Thymus (tissue), 11 donors: ENCODE measurements at regions not wholly inside any gene's neighbourhood (a gene's known extent, or its start where the extent isn't known, plus 50 kb on each side); places are given as distances from the start of the nearest gene placed in this dataset.

Experiments used
- DNase-seq, 9 donors: peaks; one replicate each; pipeline ENCODE4 v3.0.0-alpha.2; 2013; ENCODE audit warnings: low spot score in 9 of 9, low read depth in 6 of 9, missing footprints in 1 of 9
- H3K27ac ChIP-seq, 2 donors: one replicate each; pipeline ENCODE4 v1.5.1; 2013; ENCODE audit warnings: control low read depth in 1 of 2, low read depth in 1 of 2, low read length in 1 of 2, mild to moderate bottlenecking in 1 of 2, moderate library complexity in 1 of 2
- H3K27me3 ChIP-seq, 2 donors: one replicate each; pipeline ENCODE4 v1.5.1; 2013; ENCODE audit warnings: low read length in 1 of 2; ENCODE audit not compliant: control insufficient read depth in 2 of 2, insufficient read depth in 1 of 2
- H3K36me3 ChIP-seq, 2 donors: one replicate each; pipeline ENCODE4 v1.5.1; 2013; ENCODE audit warnings: low read length in 1 of 2, mild to moderate bottlenecking in 1 of 2, moderate library complexity in 1 of 2; ENCODE audit not compliant: control insufficient read depth in 2 of 2, insufficient read depth in 2 of 2
- H3K4me1 ChIP-seq, 2 donors: one replicate each; pipeline ENCODE4 v1.5.1; 2013; ENCODE audit warnings: low read length in 2 of 2; ENCODE audit not compliant: control insufficient read depth in 2 of 2, insufficient read depth in 2 of 2
- H3K4me3 ChIP-seq, 2 donors: one replicate each; pipeline ENCODE4 v1.5.1; 2013; ENCODE audit warnings: low read length in 2 of 2, control low read depth in 1 of 2, mild to moderate bottlenecking in 1 of 2
- H3K9me3 ChIP-seq, 2 donors: one replicate each; pipeline ENCODE4 v1.5.1; 2013; ENCODE audit warnings: low read length in 1 of 2, mild to moderate bottlenecking in 1 of 2; ENCODE audit not compliant: control insufficient read depth in 2 of 2, insufficient read depth in 1 of 2
- WGBS: extraction: QIAGEN DNeasy Blood & Tissue Kit; methylation state at CpG from one replicate; pipeline ENCODE4 v1.1.7; 2013; 5-methylcytosine and 5-hydroxymethylcytosine counted together
- donor health status: healthy.

GRCh38 chr16:52787709-52788108, 240.8 kb upstream of the TOX3 start:
- WGBS, result 67% methylated on average over 3 of the region's 3 CpGs

GRCh38 chr16:52786091-52786490, 239.1 kb upstream of the TOX3 start:
- H3K36me3 ChIP-seq, result no peaks in the 10 kb centered on the region
- H3K4me3 ChIP-seq, result no peak overlapping the region
- 74% methylated on average over 3 of the region's 3 CpGs for WGBS
- no peaks in the 10 kb centered on the region for H3K27me3 ChIP-seq
- H3K4me1 ChIP-seq, result no peaks in the 10 kb centered on the region
- DNase-seq, result no peak
- H3K9me3 ChIP-seq, result no peaks in the 10 kb centered on the region
- no peak overlapping the region for H3K27ac ChIP-seq

More at GRCh38 chr16:52787709-52788108, 240.8 kb upstream of the TOX3 start:
- no peak overlapping the region for H3K27ac ChIP-seq
- H3K4me1 ChIP-seq, result no peaks in the 10 kb centered on the region
- no peak for DNase-seq
- H3K4me3 ChIP-seq, result no peak overlapping the region
- H3K9me3 ChIP-seq, result no peaks in the 10 kb centered on the region
- H3K36me3 ChIP-seq, result no peaks in the 10 kb centered on the region
- no peaks in the 10 kb centered on the region for H3K27me3 ChIP-seq

- 98% methylated on average over 4 of the region's 4 CpGs for WGBS
- DNase-seq, result no peak
- no peak overlapping the region for H3K27ac ChIP-seq
- no peak overlapping the region for H3K4me3 ChIP-seq
- H3K27me3 ChIP-seq, result no peaks in the 10 kb centered on the region
- no peaks in the 10 kb centered on the region for H3K9me3 ChIP-seq
- H3K36me3 ChIP-seq, result no peaks in the 10 kb centered on the region
- no peaks in the 10 kb centered on the region for H3K4me1 ChIP-seq
Observed at GRCh38 chr16:52785653-52786052, 238.7 kb upstream of the TOX3 start.

DNA sequence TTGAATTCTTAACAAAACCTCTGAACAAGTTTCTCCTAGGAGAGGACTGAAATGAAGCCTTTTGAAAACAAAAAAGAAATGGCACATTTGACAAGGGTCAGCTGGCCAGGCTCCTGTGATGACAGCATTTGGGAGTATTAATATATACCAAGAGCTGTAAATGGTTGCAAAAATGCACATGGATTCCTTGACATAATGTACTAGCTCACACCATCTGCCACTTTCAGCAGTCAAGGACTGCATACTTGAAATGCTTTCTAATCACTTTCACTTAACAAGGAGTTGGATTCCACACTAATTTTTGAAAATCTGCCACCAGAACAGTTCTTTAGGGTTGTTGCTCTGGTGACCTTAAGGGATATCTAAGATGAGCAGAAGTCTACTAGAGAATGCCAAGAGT, 236.7 kb upstream of the TOX3 start:
- Histone ChIP-seq H3K36me3 (no peaks in the 10 kb centered on the region), H3K4me1 (no peaks in the 10 kb centered on the region), H3K9me3 (no peaks in the 10 kb centered on the region), H3K4me3 (no peak overlapping the region), H3K27me3 (no peaks in the 10 kb centered on the region), H3K27ac (no peak overlapping the region)
- DNase-seq, result no peak

DNA sequence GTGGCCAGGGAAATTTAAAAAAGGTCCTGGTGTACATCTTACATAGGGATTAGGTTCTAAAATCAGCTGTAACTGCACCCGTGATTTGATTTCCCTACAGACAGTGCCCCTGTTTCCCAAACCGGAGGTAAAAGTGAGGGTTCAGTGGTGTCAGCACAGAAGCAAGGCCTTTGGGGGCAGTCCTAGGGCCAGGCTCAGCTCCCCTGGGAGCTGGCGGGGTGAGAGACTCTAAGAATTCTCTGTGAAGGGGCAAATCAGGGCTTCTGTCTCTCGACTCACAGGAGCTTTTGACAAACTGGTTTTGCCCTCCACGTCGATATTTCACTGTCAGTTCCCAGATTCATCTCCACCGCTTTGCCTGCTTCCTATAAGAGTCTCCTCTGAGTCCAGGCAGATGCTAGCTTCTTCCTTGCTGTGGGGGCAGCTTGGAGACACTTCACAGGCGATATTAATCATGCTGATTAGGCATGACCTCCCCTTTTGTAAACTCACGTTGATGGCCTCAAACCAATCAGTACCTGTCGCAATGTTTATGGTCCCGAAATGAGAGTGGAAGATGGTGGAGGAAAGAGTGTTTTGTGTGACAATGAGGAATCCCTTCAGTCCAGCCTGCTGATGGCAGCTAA, 234.2 kb upstream of the TOX3 start:
- H3K4me1 ChIP-seq, result no peaks in the 10 kb centered on the region
- H3K4me3 ChIP-seq, result no peak overlapping the region
- 69% methylated on average over 11 of the region's 11 CpGs for WGBS
- H3K27ac ChIP-seq, result no peak overlapping the region
- H3K27me3 ChIP-seq, result no peaks in the 10 kb centered on the region
- H3K9me3 ChIP-seq, result no peaks in the 10 kb centered on the region
- DNase-seq, result no peak
- no peaks in the 10 kb centered on the region for H3K36me3 ChIP-seq

DNA sequence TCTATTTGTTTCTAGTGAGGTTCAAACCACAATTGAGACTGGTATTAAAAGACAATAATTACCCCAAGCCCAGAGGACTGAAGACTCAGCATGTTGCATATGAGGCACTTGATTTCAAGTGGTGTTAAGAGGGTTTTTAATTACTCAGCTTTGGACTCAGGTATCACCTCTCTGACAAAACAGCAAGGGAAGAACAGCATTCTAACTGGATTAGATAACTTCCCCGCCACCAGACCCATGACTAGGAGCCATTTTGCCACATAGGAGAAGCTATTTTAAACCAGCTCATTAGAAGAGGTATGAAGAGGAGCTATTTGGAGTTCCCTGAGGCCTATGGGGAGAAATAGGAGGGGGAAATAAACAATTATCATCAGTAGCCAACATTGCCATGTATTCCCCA, 226.1 kb upstream of the TOX3 start:
- no peaks in the 10 kb centered on the region for H3K9me3 ChIP-seq
- no peaks in the 10 kb centered on the region for H3K27me3 ChIP-seq
- no peak overlapping the region for H3K27ac ChIP-seq
- H3K4me1 ChIP-seq, result no peaks in the 10 kb centered on the region
- no peak for DNase-seq
- H3K4me3 ChIP-seq, result no peak overlapping the region
- H3K36me3 ChIP-seq, result no peaks in the 10 kb centered on the region
- 80% methylated on average over 1 of the region's 1 CpG for WGBS

- DNase-seq, result no peak
- no peaks in the 10 kb centered on the region for H3K9me3 ChIP-seq
- H3K27ac ChIP-seq, result no peak overlapping the region
- no peaks in the 10 kb centered on the region for H3K27me3 ChIP-seq
- no peaks in the 10 kb centered on the region for H3K4me1 ChIP-seq
- no peaks in the 10 kb centered on the region for H3K36me3 ChIP-seq
- H3K4me3 ChIP-seq, result no peak overlapping the region
- 94% methylated on average over 4 of the region's 4 CpGs for WGBS
Observed at GRCh38 chr16:52770828-52771227, 223.9 kb upstream of the TOX3 start.

GRCh38 chr16:52758473-52758855, 211.5 kb upstream of the TOX3 start:
- H3K27me3 ChIP-seq, result no peaks in the 10 kb centered on the region
- no peak overlapping the region for H3K27ac ChIP-seq

DNA sequence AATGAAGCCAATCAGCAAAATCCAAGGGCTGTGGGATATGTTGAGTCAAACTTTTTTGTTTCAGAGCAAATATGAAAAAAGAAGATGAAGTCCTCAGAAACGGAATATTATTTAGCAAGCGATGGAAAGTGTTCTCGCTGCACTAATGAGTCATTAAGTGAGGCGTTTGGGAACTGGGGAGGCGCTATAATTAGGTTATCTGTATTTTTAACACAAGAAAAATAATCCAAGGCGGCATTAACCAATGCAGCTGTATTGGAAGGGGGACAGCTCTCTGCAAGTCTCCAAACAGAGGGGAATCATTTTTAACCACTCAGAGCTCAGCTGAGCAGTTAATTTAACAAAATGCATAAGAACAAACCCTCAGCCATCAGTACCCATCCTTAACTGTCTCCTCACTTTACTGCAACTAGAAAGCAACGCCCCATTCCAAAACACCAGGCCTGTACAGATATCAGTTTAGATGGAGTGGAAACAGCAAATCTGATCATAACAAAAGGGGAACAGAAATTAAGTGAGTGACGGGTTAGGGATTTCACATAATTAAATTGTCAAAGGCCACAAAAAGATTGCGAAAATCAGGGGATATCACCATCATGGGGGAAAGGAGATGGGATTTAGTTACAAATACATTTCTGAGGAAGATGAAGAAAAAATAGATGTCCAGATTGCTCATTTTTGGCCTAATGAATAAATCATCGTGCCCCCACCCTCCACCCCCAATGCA, 211.0 kb upstream of the TOX3 start:
- 93% methylated on average over 10 of the region's 10 CpGs for WGBS
- no peak for DNase-seq

More at GRCh38 chr16:52758473-52758855, 211.5 kb upstream of the TOX3 start:
- no peaks in the 10 kb centered on the region for H3K36me3 ChIP-seq
- WGBS, result 95% methylated on average over 5 of the region's 5 CpGs
- DNase-seq, result no peak
- H3K4me1 ChIP-seq, result no peaks in the 10 kb centered on the region
- H3K4me3 ChIP-seq, result no peak overlapping the region
- no peaks in the 10 kb centered on the region for H3K9me3 ChIP-seq

More for the DNA sequence above, 211.0 kb upstream of the TOX3 start:
- Histone ChIP-seq H3K9me3 (no peaks in the 10 kb centered on the region), H3K27ac (no peak overlapping the region), H3K27me3 (no peaks in the 10 kb centered on the region), H3K4me3 (no peak overlapping the region), H3K4me1 (no peaks in the 10 kb centered on the region), H3K36me3 (no peaks in the 10 kb centered on the region)
